Activated CD4-positive, alpha-beta T cell treated with anti-CD3 and anti-CD28 coated beads, Interleukin-2, Interleukin-4, amounts not matched to agents 100 ng/mL and 50 ng/mL, durations not matched to agents 16 hours and 8 hours (primary cell): ENCODE measurements at regions not wholly inside any gene's neighbourhood (a gene's known extent, or its start where the extent isn't known, plus 50 kb on each side); places are given as distances from the start of the nearest gene placed in this dataset.

Source experiments
- DNase-seq: peaks from one replicate; pipeline ENCODE4 v3.0.0-alpha.2; 2020; ENCODE audit warnings: low spot score

DNA sequence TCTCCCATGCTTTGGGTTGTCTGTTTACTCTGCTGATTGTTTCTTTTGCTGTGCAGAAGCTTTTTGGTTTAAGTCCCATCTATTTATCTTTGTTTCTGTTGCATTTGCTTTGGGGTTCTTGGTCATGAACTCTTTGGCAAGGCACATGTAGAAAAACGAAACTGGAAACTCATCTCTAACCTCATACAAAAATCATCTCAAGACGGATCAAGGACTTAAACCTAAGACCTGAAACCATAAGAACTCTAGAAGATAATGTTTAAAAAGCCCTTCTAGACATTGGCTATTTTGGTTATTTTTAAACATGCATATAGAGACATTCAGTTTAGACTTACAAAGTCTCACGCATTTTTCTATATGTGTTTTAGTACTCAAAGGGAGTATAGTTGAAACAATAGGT lies 1164.3 kb upstream of the GYPC start:
- no peak for DNase-seq

DNA sequence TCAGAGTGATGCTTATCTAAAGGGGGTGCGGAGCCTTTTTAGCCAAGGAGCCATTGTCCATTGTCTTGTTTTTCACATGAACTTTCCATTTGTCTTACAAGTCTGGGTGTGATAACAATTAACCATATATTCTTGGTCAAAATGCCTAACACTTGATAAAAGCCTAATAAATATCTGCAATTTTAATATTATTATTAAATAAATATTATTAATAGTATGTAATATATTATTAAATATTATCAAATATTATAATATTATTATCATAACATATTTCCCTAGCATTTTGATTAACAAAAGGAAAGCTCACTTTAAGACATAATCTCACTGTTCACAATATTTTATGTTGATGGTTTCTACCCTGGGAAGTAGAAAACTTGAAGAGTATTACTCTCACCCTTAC lies 1143.6 kb upstream of the GYPC start:
- DNase-seq: no peak

DNA sequence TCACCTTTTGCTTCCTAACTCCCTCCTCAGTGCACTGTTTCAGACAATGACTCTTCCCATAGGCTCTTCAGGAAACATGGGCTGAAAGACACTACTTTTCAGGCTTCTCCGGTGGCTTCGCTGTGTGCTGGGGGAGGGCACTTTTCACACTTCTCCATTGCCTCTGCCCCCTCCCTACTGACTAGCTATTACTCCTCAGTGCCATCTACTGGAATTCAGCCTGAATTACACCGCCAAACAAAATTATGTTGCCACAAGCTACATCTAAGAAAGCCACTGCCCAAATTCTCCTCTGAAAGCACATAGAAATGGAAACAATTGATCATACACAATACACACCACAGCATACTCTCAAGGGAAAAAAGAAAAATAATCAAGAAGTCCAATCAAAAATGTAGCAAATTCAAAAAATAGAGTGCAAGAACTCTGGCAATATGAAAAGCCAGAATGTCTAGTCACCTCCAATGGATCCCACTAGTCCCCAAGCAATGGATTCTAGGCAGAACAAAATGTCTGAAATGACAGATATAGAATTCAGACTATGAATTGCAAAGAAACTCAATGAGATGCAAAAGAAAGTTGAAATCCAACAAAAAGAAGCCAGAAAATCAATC lies 1139.4 kb upstream of the GYPC start:
- peak; percentile 27 for DNase-seq

DNA sequence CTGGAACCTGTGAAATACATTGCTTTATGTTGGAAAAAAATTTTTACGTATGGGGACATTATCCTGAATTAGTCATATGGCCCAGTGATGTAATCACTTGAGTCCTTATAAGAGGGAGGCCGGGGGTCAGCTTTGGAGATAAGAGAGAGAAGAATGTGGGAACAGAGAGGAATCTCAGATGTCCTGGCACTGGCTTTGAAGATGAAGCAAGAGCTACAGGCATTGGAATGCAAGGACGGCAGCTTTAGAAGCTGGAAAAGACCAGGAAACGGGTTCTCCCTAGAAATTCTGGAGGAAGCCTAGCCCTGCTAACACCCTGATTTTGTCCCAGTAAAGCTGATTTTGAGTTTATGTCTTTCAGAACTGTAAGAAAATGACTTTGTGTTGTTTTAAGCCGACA lies 1129.9 kb upstream of the GYPC start:
- DNase-seq: no peak

DNA sequence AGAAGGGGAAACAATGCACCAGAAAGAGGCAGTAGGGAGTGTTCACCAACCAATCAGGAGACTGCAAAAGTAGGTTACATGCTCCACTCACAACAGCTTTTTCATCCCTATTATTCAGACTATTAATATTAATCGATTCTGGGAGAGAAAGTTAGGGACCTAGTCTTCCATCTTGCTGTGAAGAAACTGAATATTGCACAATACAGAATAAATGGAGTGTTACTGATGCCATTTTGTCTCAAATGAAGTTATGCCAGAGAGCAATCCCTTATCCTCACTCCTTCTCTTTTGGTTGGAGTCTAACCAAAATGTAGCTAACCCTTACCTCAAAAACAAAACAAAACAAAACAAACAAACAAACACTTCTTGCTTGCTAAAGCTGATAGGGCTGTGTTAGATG lies 1120.9 kb upstream of the GYPC start:
- no peak for DNase-seq

DNA sequence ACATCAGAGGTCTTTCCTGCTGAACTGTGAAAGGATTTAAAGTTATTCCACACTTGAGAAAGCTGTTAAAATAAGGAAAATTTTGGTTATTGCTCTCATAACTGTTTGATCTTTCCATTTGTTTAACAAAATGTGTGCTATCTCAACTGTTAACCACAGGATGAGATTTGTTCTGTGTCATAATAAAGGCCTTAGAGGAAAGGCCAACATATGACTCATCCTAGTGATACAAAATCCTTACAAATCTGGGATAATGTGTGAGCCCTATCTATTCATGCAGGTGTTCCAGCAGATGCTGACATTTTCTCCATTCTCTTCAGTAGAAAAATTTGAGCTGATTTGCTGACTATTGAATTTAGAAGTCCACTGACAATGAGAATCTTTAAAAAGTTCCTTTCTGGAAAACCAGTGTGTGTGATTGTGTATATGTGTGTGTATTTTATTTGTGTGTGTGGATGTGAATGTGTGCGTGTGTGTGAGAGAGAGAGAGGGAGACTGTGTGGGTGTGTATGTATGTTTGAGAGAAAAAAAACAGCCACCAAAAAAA lies 1111.9 kb upstream of the GYPC start:
- no peak for DNase-seq

DNA sequence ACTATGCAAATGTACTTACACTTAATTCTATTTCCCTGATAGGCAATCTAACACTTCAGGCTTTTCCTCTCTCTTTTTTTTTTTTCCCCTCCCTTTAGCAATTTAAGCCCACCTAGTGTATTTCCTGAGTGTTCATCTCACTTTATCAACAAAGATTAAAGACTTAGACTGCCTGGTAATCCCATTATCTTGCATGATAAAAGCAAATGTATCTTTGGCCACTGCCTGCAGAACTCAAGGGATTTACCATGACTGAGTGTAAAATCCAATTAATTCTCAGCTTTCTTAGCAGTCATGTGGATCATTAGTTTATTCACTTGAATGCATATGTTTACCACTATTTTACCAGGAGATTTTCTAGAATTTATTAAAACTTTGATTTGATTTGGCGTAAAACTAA lies 1102.2 kb upstream of the GYPC start:
- DNase-seq: no peak

DNA sequence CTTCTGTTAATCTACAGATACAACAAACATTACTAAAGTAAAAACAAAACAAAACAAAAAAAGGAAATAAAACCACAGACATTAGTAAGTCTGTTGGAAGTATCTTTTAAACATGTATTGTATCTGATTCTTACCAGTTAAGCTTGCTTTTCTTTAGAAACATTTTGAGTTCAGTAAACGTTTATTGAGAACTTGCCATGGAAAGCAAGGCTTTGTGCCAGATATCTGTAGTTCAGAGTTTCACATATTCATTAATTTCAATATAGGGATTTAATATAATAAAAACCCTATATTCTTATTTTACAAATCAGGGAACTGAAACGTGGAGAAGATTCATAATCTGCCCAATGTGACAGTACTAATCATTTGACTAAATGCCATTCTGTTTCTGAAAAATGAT lies 1101.0 kb upstream of the GYPC start:
- no peak for DNase-seq

DNA sequence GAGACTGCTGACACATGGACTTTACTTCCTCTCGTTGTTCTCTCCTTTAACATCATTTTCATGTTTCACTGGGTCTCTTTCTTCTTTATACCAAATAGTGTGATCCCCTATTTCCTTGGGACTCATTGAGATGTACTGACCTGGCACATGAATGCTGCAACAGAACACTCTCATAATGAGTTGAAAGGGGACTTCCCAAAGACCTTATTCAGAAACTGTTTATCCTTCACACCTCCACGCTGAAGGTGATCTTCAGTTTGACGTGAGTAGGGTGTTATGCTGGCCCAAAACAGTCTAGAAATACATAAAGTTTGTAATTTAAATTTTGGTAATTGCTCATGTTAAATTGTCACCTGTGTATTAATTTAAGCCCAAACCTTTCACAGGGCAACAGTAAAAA lies 1096.8 kb upstream of the GYPC start:
- DNase-seq: no peak

DNA sequence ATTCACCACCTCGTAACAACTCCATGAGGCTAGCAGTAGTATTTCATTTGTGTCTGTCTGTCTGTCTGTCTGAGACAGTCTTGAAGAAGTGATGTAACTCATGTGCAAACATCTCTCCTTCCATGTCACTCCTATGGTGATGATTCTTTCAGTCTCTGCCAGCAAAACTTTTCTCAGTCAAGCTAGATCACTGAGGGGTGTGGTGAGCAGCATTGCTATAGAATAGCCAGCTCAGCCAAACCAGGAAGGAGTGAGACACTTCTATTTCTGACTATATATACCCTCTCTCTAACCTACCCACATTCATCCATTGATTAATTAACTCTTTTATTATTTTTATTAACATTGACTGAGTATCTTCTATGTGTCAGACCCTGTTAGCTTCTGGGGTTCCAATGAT lies 1095.1 kb upstream of the GYPC start:
- DNase-seq: no peak

DNA sequence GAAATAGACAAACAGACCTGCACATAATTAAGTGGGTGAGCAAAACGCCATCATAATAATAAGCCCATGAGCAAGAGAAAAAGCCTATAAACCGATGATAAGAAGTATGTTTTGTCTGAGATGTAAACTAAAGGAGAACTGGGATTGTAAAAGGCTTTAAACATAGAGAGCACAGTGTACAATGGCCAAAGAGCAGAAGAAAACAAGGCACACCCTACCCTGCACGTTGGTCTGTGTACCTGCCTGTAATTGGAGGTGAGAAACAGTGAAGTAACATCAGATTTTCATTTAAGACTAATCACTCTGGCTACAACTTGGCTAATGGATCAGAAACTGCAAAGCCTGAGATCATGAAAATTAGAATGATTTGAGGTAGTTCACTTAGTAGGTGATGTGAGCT lies 1094.7 kb upstream of the GYPC start:
- DNase-seq: no peak

DNA sequence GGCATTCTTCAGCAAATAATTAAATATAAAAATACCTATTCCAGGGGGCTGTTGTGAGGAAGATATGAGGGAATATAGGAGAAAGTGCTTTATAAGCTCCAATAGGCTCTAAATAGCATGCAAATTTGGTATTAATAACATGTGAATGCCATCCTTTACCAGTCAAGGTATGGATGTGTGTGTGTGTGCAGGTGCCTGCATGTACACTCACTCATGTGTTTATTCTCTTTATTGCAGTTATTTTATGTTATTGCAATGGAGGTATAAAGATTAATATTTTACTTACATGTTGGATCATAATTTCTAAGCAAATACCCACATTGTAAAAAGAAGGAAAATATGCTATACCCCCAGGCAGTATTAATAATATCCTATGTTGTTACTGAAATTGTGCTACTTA lies 1093.0 kb upstream of the GYPC start:
- DNase-seq: no peak

DNA sequence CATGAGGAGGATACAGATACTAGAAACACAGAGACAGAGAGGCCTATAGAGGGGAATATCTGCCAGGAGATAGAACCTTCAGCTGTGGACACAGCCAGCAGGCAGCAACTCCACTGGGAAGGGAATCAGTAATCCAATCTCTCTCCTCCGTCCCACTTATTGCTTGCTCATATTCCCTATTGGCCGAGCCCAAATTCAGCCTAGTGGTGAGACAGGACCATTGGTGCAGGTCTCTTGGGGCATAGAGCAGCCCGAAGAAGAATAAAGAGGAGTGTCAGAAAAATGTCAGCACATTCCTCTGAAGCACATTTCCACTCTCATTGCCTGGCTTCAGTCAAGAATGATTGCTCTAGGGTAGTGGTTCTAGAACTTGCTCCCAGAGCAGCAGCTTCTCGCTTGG lies 1091.5 kb upstream of the GYPC start:
- DNase-seq: no peak

DNA sequence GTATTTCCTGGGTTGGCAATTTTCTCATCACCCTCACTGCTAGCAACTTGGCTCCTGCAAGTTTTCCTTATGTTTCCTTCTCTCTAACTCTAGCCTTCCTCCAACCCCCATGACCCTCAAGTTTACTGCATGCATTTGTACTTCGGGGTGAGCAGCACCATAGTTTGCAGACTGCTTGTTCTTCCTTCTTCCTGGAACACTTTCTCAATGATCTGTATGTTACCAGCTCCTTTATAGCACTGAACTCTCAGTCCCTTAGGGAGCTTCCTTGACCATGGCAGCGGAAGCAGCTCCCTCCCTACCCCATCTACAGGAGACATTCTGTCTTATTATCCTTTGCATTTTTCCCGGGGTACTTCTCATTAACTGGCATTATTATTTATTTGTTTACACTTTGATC lies 1089.5 kb upstream of the GYPC start:
- no peak for DNase-seq

DNA sequence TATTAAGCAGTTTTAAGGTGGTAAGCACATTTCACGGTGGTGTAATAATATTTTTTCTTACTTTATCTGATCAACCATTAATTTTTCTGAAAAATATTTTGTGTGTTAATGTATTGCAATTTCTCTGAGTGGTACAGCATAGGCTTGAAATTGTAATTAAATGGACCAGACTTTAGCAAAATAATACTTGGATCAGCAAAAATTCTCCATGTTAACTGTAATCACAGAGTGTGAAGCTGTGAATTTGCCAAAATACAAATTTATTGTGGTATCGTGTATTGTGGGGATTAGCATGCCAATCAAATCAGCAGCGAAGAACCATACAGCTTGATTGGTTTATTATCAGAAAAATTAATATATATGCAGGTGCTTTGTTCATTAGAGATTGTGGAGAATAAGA lies 1088.9 kb upstream of the GYPC start:
- no peak for DNase-seq

DNA sequence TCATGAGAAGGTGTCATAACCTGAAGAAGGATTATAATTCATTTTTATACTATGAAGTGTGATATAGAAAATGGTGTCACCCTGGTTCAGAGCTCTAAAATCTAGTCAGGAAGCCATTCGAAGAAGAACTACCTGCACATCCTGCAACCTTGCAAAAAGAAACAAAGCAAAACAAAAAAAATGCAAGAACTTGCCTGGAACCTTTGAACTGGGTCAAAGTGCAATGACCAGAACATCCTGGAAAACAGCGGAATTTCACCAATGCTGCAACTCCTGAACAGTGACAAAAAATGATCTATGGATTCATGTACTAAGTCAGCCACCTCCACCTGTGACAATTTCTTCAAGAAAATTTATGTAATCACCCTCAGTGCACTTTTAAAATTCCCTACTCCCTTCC lies 1083.3 kb upstream of the GYPC start:
- no peak for DNase-seq

DNA sequence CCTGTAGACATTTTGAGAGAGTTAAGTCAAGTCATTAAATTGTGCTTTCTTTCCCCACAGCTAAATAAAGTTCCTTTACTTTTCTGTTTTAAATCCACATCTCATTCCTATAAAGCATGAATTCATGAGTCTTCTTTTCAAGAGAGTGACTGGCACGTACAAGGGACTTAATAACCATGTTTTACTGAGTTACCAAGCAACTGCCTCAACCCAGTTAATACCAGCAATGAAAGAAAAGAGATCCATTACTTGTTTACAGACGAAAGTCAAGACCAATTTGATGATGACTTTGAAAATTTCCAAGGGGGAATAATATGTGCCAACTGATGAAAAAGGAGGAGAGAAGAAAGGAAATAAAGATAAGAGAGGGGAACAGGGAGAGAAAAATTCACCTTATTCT lies 1082.5 kb upstream of the GYPC start:
- no peak for DNase-seq

DNA sequence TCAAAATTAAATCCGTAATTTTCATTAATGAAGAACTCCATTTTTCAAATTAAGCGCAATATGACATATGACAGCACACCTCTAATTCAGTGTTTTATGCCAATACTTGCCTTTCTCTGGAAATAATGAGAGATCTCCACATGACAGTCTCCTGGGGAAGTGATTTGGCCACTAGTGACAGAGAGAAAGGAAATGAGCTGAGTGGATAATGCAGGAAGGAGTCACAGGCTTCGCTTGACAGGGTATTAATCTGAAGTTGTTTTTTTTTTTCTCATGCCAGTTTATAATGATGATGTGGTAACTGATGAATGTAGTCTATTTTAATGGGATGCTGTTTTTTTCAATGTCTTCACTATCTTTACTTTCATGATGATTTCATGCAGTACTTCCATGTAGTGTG lies 1079.4 kb upstream of the GYPC start:
- no peak for DNase-seq

DNA sequence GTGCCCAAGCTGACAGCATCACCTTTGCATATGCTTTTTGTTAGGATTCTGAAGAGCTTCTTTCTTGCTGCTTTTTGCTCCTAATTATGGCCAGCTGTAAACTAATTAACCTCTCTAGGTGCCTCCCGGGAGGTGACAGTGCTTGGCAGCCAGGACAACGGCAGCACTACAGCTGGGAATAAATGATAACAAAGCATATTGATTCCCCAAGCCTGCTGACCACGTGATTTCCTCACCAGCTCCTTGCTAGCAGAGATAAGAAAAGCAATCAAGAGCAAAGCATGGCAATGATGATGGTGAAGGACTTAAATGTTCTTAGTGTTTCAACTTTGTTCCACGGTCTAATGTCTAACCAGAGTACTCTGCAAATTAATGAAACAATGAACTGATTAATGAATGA lies 1074.4 kb upstream of the GYPC start:
- DNase-seq: no peak

DNA sequence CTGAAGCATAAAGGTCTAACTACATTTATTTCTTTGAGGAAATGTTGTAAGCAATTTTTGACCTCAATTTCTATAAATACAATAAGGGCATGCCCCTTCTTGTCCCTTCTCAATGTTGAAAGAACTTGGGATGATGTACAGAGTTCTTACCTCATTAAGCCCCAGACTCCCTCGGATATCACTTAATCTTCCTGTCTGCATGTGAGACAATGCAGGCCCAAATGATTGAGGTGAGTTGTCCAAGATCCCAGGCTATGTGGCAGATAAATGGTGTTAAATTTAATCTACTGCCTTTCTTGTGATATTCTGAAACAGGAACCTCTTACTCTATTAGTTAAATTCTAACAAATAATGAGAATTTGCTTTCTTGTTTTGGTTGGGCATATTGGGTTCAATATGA lies 1073.4 kb upstream of the GYPC start:
- DNase-seq: no peak

DNA sequence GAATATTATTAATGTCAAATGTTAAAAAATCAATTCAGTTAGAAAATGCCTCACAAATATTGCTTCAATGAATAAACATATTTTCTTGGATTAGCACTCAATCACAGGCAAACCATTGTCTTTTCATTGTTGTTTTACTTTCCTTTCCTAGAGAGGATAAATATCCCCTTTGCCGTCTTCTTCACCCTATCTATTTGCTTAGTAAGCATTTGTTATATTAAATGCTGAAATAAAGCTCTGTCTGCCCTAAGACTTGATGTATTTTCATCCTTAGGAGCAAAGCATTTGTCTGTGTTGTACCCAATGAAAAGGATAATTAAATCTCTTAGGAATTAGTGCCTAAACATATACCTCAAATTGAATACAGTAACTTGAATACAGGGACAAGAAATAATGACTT lies 1071.2 kb upstream of the GYPC start:
- DNase-seq: no peak

DNA sequence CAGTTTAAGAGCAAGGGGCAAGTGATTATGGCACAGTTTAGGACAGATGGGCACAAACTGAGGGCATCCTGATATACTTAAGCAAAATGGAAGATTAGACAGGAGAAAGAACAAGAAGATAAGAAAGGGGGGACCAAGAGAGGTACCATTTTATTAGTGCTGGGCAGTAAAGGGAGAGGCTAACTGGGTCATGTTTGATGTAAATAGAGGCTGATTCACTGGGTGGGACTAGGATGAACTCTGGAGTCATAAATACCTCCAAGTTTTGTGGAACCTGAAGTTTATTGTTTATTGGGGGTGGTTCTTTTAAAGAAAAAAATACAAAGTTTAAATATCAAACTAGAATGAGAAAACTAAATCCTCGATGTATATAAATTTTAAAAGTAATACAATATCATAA lies 1067.2 kb upstream of the GYPC start:
- DNase-seq: no peak

DNA sequence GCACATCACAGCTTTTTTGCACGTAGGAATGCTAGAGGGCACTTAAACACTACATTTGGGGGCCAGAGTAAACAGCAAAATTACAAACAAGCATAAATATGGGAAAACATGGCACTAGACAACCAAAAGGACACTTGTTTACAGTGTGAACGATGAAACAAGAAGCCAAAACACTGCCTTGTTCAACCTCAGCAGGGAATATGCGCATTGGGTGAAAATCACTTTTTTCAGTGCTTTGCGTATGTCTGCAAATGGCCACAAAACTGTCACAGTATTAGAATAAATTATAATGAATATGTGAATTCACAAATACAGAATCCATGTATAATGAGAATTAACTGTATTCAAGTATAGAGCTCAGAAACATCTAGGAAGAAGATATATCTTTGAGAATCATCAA lies 1064.0 kb upstream of the GYPC start:
- no peak for DNase-seq

DNA sequence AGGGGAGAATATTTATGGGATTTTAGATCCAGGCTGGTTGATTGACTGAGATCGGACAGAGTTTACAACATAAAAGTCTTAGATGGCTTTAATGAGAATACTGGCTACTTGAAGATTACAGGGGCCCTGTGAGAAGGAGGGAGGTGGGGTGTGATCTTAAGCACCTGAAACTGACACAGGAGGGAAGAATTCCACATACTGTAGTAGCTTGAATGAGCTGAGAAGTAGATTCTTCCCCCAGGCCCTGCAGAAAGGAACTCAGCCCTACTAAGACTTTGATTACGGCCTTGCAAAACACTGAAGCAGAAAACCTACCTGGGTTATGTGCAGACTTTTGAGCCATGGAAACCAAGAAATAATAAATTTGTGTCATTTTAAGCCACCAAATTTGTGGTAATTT lies 1062.9 kb upstream of the GYPC start:
- DNase-seq: no peak

DNA sequence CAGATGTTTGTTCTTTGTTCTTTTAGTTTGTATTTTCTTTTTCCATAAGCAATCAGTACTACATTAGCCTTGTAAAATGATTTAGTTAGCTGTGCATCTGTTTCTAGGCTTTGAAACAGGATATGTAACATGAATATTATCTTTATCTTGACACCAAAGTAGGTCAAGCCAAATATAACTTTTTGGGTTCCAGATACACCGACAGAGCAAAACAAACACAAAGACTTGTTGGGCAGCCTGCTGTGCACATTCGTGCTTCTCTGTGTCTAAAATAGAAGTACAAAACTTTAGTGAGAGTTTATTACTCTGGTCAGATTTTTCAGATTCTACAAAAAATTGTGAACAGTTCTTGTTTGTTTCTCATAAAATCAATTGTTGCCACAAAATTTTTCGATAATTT lies 1059.3 kb upstream of the GYPC start:
- no peak for DNase-seq
